ENCODE measurements at regions not wholly inside any gene's neighbourhood (a gene's known extent, or its start where the extent isn't known, plus 50 kb on each side); places are given as distances from the start of the nearest gene placed in this dataset.

GRCh38 chr18:10259901-10260300, 194.5 kb upstream of the APCDD1 start:
- TF ChIP-seq EZH2 (IDR thresholded peaks at IDR 0.05; ENCODE audit: insufficient read depth, low read length) (no peak), CTCF (IDR thresholded peaks at IDR 0.05; ENCODE audit: insufficient read depth, low read depth, low read length) (no peak)

All from astrocyte (in vitro differentiated cells and primary cell).